IMR-90 (cell line): ENCODE measurements at regions not wholly inside any gene's neighbourhood (a gene's known extent, or its start where the extent isn't known, plus 50 kb on each side); places are given as distances from the start of the nearest gene placed in this dataset.

Source experiments
- ATAC-seq: fragments of 200-7000 bp; cut with Tn5 transposase; 2 replicates; pipeline ENCODE4 v1.9.1; 2020; ENCODE audit warnings: low read depth, mild to moderate bottlenecking, moderate library complexity
- BruUV-seq: library from RNA; stranded (reverse); fragments of 400-500 nt; replicated peaks from 2 replicates; lab custom pipeline; 2021; lab: Mats Ljungman, UMichigan
- CTCF ChIA-PET: fragments of 300-600 bp; formaldehyde crosslinking; extraction: SDS; loops from one replicate; lab custom pipeline; 2021; ENCODE audit warnings: antibody characterized with exemption; lab: Yijun Ruan, JAX
- POLR2A ChIA-PET: fragments of 300-600 bp; sonication (Branson Sonifier 250); formaldehyde crosslinking; loops from one replicate; lab custom pipeline; 2022; ENCODE audit warnings: antibody characterized with exemption; ENCODE audit not compliant: unreplicated experiment; lab: Charles Lee
- DNase-seq: peaks from one replicate; pipeline ENCODE4 v3.0.0; 2013
- H2AFZ ChIP-seq: replicated peaks from 2 replicates; pipeline ENCODE3; 2013; ENCODE audit warnings: low read length, mild to moderate bottlenecking; ENCODE audit not compliant: poor library complexity
- H2AK5ac ChIP-seq: 2 replicates; pipeline ENCODE4 v1.6.1; 2013; ENCODE audit warnings: low read depth, low read length, inconsistent platforms
- H2AK9ac ChIP-seq: replicated peaks from 2 replicates; pipeline ENCODE3; 2013; ENCODE audit warnings: mild to moderate bottlenecking, low read depth, low read length, moderate library complexity; ENCODE audit not compliant: poor library complexity
- H2BK120ac ChIP-seq: 2 replicates; pipeline ENCODE4 v1.6.1; 2013; ENCODE audit warnings: low read depth, low read length, inconsistent platforms
- H2BK15ac ChIP-seq: 3 replicates; pipeline ENCODE4 v1.6.1; 2013; ENCODE audit warnings: low read depth, low read length, inconsistent platforms
- H2BK20ac ChIP-seq: 2 replicates; pipeline ENCODE4 v1.6.1; 2013; ENCODE audit warnings: low read depth, mild to moderate bottlenecking, inconsistent platforms, low read length, moderate library complexity
- H2BK5ac ChIP-seq: 2 replicates; pipeline ENCODE4 v1.6.1; 2013; ENCODE audit warnings: mild to moderate bottlenecking, low read depth, low read length, inconsistent platforms; ENCODE audit not compliant: poor library complexity, severe bottlenecking
- H3K14ac ChIP-seq: replicated peaks from 2 replicates; pipeline ENCODE4 v1.6.1; 2013; ENCODE audit warnings: low read depth, low read length, inconsistent platforms
- H3K18ac ChIP-seq: 2 replicates; pipeline ENCODE4 v1.6.1; 2013; ENCODE audit warnings: low read depth, low read length, control low read depth
- H3K23ac ChIP-seq: 2 replicates; pipeline ENCODE4 v1.6.1; 2013; ENCODE audit warnings: low read depth, low read length, inconsistent platforms
- H3K27ac ChIP-seq: 2 replicates; pipeline ENCODE4 v1.5.1; 2013; ENCODE audit warnings: mild to moderate bottlenecking, control low read depth, low read length; ENCODE audit not compliant: insufficient read depth
- H3K27me3 ChIP-seq: 2 replicates; pipeline ENCODE4 v1.6.1; 2013; ENCODE audit warnings: low read length; ENCODE audit not compliant: control insufficient read depth, insufficient read depth
- H3K36me3 ChIP-seq: 2 replicates; pipeline ENCODE4 v1.6.1; 2013; ENCODE audit warnings: low read length, mixed read lengths; ENCODE audit not compliant: control insufficient read depth, insufficient read depth
- H3K4ac ChIP-seq: 2 replicates; pipeline ENCODE4 v1.6.1; 2013; ENCODE audit warnings: low read depth, low read length, inconsistent platforms
- H3K4me1 ChIP-seq: 2 replicates; pipeline ENCODE4 v1.6.1; 2013; ENCODE audit warnings: low read length, mixed read lengths; ENCODE audit not compliant: control insufficient read depth, insufficient read depth
- H3K4me2 ChIP-seq: 2 replicates; pipeline ENCODE4 v1.6.1; 2013; ENCODE audit warnings: low read depth, mild to moderate bottlenecking, control low read depth, low read length, moderate library complexity
- H3K4me3 ChIP-seq: 2 replicates; pipeline ENCODE4 v1.5.1; 2013; ENCODE audit warnings: low read depth, mild to moderate bottlenecking, control low read depth, low read length, moderate library complexity; ENCODE audit not compliant: insufficient read depth
- H3K56ac ChIP-seq: 2 replicates; pipeline ENCODE4 v1.6.1; 2013; ENCODE audit warnings: low read length, inconsistent platforms; ENCODE audit not compliant: insufficient read depth; ENCODE audit errors: extremely low read depth
- H3K79me1 ChIP-seq, 2 experiments: 2 replicates each; pipeline ENCODE4 v1.6.1; 2013; ENCODE audit warnings: low read length in 2 of 2, inconsistent platforms in 1 of 2, low read depth in 1 of 2
- H3K9ac ChIP-seq: 2 replicates; pipeline ENCODE4 v1.6.1; 2013; ENCODE audit warnings: low read depth, low read length, control low read depth
- H3K9me1 ChIP-seq: 2 replicates; pipeline ENCODE4 v1.6.1; 2013; ENCODE audit warnings: low read length, inconsistent platforms; ENCODE audit not compliant: insufficient read depth
- H3K9me3 ChIP-seq: 2 replicates; pipeline ENCODE4 v1.6.1; 2013; ENCODE audit warnings: low read length; ENCODE audit not compliant: control insufficient read depth, insufficient read depth
- H4K20me1 ChIP-seq: 2 replicates; pipeline ENCODE4 v1.6.1; 2013; ENCODE audit warnings: low read length, inconsistent platforms; ENCODE audit not compliant: insufficient read depth
- H4K5ac ChIP-seq: 2 replicates; pipeline ENCODE4 v1.6.1; 2013; ENCODE audit warnings: mild to moderate bottlenecking, low read depth, low read length, control low read depth
- H4K8ac ChIP-seq, 2 experiments: 2 replicates each; pipeline ENCODE4 v1.6.1; 2013; ENCODE audit warnings: low read depth in 2 of 2, low read length in 2 of 2, control low read depth in 1 of 2, inconsistent platforms in 1 of 2
- H4K91ac ChIP-seq: 2 replicates; pipeline ENCODE4 v1.6.1; 2013; ENCODE audit warnings: low read depth, low read length, inconsistent platforms; ENCODE audit not compliant: insufficient read depth
- BHLHE40 ChIP-seq: fragments of 150-350 bp; IDR thresholded peaks from 2 replicates; pipeline ENCODE4 v1.6.1; 2016; ENCODE audit warnings: mild to moderate bottlenecking, low read depth, low read length
- CEBPB ChIP-seq: IDR thresholded peaks from 2 replicates; pipeline ENCODE4 v1.6.1; 2012; ENCODE audit warnings: low read depth, low read length, improper control_type of control experiment
- CHD1 ChIP-seq: IDR thresholded peaks from 2 replicates; pipeline ENCODE4 v1.6.1; 2012; ENCODE audit warnings: low read depth, low read length, improper control_type of control experiment
- CTCF ChIP-seq: conservative IDR thresholded peaks from 2 replicates; pipeline ENCODE4 v1.5.1; 2012; ENCODE audit warnings: mild to moderate bottlenecking, low read depth, low read length, improper control_type of control experiment
- ELK1 ChIP-seq: fragments of 150-350 bp; IDR thresholded peaks from 2 replicates; pipeline ENCODE4 v1.6.1; 2016; ENCODE audit warnings: low read depth, mild to moderate bottlenecking, low read length, moderate library complexity, borderline replicate concordance
- FOS ChIP-seq: fragments of 150-350 bp; IDR thresholded peaks from 2 replicates; pipeline ENCODE4 v1.6.1; 2016; ENCODE audit warnings: low read depth, low read length
- MAFK ChIP-seq: IDR thresholded peaks from 2 replicates; pipeline ENCODE4 v1.6.1; 2012; ENCODE audit warnings: low read depth, low read length, improper control_type of control experiment
- MAZ ChIP-seq: IDR thresholded peaks from 2 replicates; pipeline ENCODE4 v1.6.1; 2012; ENCODE audit warnings: low read depth, mild to moderate bottlenecking, low read length, improper control_type of control experiment, moderate library complexity, borderline replicate concordance
- MXI1 ChIP-seq: IDR thresholded peaks from 2 replicates; pipeline ENCODE4 v1.6.1; 2012; ENCODE audit warnings: low read depth, mild to moderate bottlenecking, low read length, moderate library complexity, borderline replicate concordance
- NFE2L2 ChIP-seq: fragments of 150-350 bp; IDR thresholded peaks from 2 replicates; pipeline ENCODE4 v1.6.1; 2016; ENCODE audit warnings: low read depth, mild to moderate bottlenecking, low read length
- POLR2A ChIP-seq: IDR thresholded peaks from 2 replicates; pipeline ENCODE4 v1.6.1; 2012; ENCODE audit warnings: mild to moderate bottlenecking, low read depth, low read length
- RAD21 ChIP-seq: IDR thresholded peaks from 2 replicates; pipeline ENCODE4 v1.6.1; 2012; ENCODE audit warnings: low read length, improper control_type of control experiment
- RCOR1 ChIP-seq: IDR thresholded peaks from 2 replicates; pipeline ENCODE4 v1.6.1; 2012; ENCODE audit warnings: mild to moderate bottlenecking, low read length, improper control_type of control experiment; ENCODE audit not compliant: insufficient replicate concordance
- RFX5 ChIP-seq: IDR thresholded peaks from 2 replicates; pipeline ENCODE4 v1.8.0; 2012; ENCODE audit warnings: low read depth, mild to moderate bottlenecking, low read length, moderate library complexity
- SMC3 ChIP-seq: fragments of 150-350 bp; IDR thresholded peaks from 2 replicates; pipeline ENCODE4 v1.6.1; 2016; ENCODE audit warnings: low read depth, mild to moderate bottlenecking, antibody characterized with exemption, low read length, moderate library complexity
- USF2 ChIP-seq: fragments of 150-350 bp; IDR thresholded peaks from 2 replicates; pipeline ENCODE4 v1.6.1; 2017; ENCODE audit warnings: mild to moderate bottlenecking, antibody characterized with exemption, low read length, low read depth
- WGBS, 2 experiments: methylation state at CpG; one replicate each; pipeline versions ENCODE4 v1.1.5 to v1.1.7; 2013; ENCODE audit warnings: missing lambda C conversion rate in 2 of 2; ENCODE audit not compliant: insufficient read length in 1 of 2; ENCODE audit errors: extremely low coverage in 2 of 2; 5-methylcytosine and 5-hydroxymethylcytosine counted together
- dilution Hi-C: fragments of 300-500 bp; cut with HindIII; formaldehyde crosslinking; loops from one replicate; pipeline ENCODE4 v1.14.3; 2018; ENCODE audit warnings: low sequenced_read_pairs; ENCODE audit not compliant: unreplicated experiment
- in situ Hi-C: fragments of 300-500 bp; cut with MboI; formaldehyde crosslinking; loops from 3 replicates; pipeline ENCODE4 v1.14.3; 2019; ENCODE audit warnings: low sequenced_read_pairs, inconsistent platforms, mixed read lengths
- intact Hi-C: fragments of 100-400 bp; cut with micrococcal nuclease; formaldehyde crosslinking; loops from 2 replicates; pipeline ENCODE4 v1.10.0; 2022

DNA sequence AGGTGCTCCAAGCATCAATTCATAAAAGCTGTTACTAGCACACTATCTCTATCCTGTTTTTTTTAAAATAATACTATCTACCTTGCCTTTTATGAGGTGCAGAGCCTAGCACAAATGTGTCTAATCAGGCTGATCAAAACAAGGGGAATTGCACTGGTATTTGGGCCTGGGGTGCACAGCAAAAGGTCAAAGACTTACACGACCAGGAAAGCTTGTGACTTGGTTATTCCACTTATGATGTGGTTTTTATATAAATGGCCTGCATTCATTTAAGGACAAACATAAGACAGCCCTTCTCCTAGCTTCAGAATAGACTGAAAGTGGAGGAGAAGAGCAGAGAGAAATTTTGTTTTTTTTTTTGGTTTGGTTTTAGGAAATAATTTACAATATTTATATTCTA, 98.4 kb upstream of the SGIP1 start:
- WGBS, 2 experiments: no CpG with 5 or more reads among the region's 1 CpG

More for the DNA sequence above, 98.4 kb upstream of the SGIP1 start:
- no peaks in the 10 kb centered on the region for H3K36me3 ChIP-seq
- no peak overlapping the region for H2AK5ac ChIP-seq
- no peak overlapping the region for H3K4me3 ChIP-seq
- no peak overlapping the region for H3K23ac ChIP-seq
- H3K56ac ChIP-seq: no peak overlapping the region
- no peak overlapping the region for H3K27ac ChIP-seq
- ATAC-seq: no peak
- intact Hi-C loops (loop anchor here (5.0 kb wide), 1 partner anchor 83 kb away; no protein-coding TSS in a partner anchor), dilution Hi-C loops (no loop called here), in situ Hi-C loops (loop anchor here (5.0 kb wide), 1 partner anchor 178 kb away; no protein-coding TSS in a partner anchor)
- DNase-seq: no peak
- no peaks in the 10 kb centered on the region for H3K79me1 ChIP-seq
- CTCF ChIA-PET: interaction anchor here (0.8 to 3.1 kb wide), 10 partner anchors 8 to 181 kb away, joined by 3 to 20 read pairs (median 4); no protein-coding TSS in a partner anchor
- peak overlapping the region; percentile 64; the same call in 1 of the 3 replicates for H2BK15ac ChIP-seq
- H2AFZ ChIP-seq: no peak overlapping the region
- H2BK120ac ChIP-seq: no peak overlapping the region; the same call in 1 of the 2 replicates
- H4K20me1 ChIP-seq: no peaks in the 10 kb centered on the region
- H3K14ac ChIP-seq: no peak overlapping the region; the same call in 1 of the 2 replicates
- H4K5ac ChIP-seq: peak overlapping the region; percentile 32; the same call in 1 of the 2 replicates
- H3K4me1 ChIP-seq: peaks cover 5% of the 10 kb centered on the region
- no peak for TF ChIP-seq MAFK
- no peak for TF ChIP-seq BHLHE40
- TF ChIP-seq NFE2L2: no peak
- no peak for TF ChIP-seq RCOR1
- no peak for TF ChIP-seq MXI1
- no peak for TF ChIP-seq POLR2A
- no peak for TF ChIP-seq RAD21
- TF ChIP-seq USF2: no peak
- TF ChIP-seq CHD1: no peak
- no peak for TF ChIP-seq ELK1
- no peak for TF ChIP-seq CEBPB
- no peak for TF ChIP-seq FOS
- TF ChIP-seq RFX5: no peak
- TF ChIP-seq CTCF: no peak
- no peak for TF ChIP-seq SMC3
- no peak for TF ChIP-seq MAZ
- H3K9me1 ChIP-seq: peaks cover 13% of the 10 kb centered on the region
- H4K91ac ChIP-seq: no peak overlapping the region
- no peak overlapping the region; the same call in 1 of the 2 replicates for H2BK20ac ChIP-seq
- no peak overlapping the region for H4K8ac ChIP-seq
- H2AK9ac ChIP-seq: no peak overlapping the region
- H3K9me3 ChIP-seq: peaks cover 5% of the 10 kb centered on the region; the same call in 1 of the 2 replicates
- BruUV-seq: no TSS peak
- POLR2A ChIA-PET: no interaction called here
- H3K18ac ChIP-seq: no peak overlapping the region; the same call in 1 of the 2 replicates
- no peak overlapping the region for H3K4ac ChIP-seq
- no peak overlapping the region for H3K4me2 ChIP-seq
- no peak overlapping the region for H2BK5ac ChIP-seq
- no peak overlapping the region for H3K9ac ChIP-seq
- no peaks in the 10 kb centered on the region for H3K27me3 ChIP-seq
